ENCODE measurements at regions not wholly inside any gene's neighbourhood (a gene's known extent, or its start where the extent isn't known, plus 50 kb on each side); places are given as distances from the start of the nearest gene placed in this dataset.

- Histone ChIP-seq H3K4me3 (replicated peaks in 1 of 2; ENCODE audit: low read depth in 1 of 2, low read length in 2 of 2) (no peak overlapping the region), H3K27ac (ENCODE audit: low read depth, low read length) (no peak overlapping the region), H3K27me3 (ENCODE audit: insufficient read depth, low read length) (peaks cover 4% of the 10 kb centered on the region; the same call in 1 of the 2 replicates), H3K4me1 (ENCODE audit: control insufficient read depth in 1 of 2, insufficient read depth in 2 of 2, low read length in 2 of 2) (peaks cover 0 to 13% of the 10 kb centered on the region in 2 experiments; a peak in 2 of 4 replicates), H3K36me3 (ENCODE audit: control insufficient read depth in 1 of 2, insufficient read depth in 2 of 2, low read length in 2 of 2) (no peaks in the 10 kb centered on the region), H3K9me2 (ENCODE audit: insufficient read depth) (no peaks in the 10 kb centered on the region), H3K79me2 (ENCODE audit: insufficient read depth, low read length) (no peaks in the 10 kb centered on the region), H4K20me1 (ENCODE audit: insufficient read depth) (no peaks in the 10 kb centered on the region), H3K4me2 (ENCODE audit: low read length) (no peak overlapping the region), H3K9me3 (ENCODE audit: control insufficient read depth in 1 of 2, insufficient read depth in 1 of 2, low read depth in 1 of 2, low read length in 2 of 2) (no peaks in the 10 kb centered on the region), H3K9ac (ENCODE audit: low read length) (no peak overlapping the region), H2AFZ (ENCODE audit: low read depth, low read length, poor library complexity, severe bottlenecking) (no peak overlapping the region)
- BruUV-seq (replicated peaks), result no TSS peak
- intact Hi-C loops (cut with micrococcal nuclease), result no loop called here
- ATAC-seq, result no peak
- POLR2A ChIA-PET, result no interaction called here
- CTCF ChIA-PET, result no interaction called here
- DNase-seq (ENCODE audit: low read depth, low spot score), result no peak
- TF ChIP-seq EGR1 (IDR thresholded peaks at IDR 0.05; ENCODE audit: low read depth) (no peak), ZNF274 (IDR thresholded peaks at IDR 0.05; ENCODE audit: low read depth, low read length) (no peak), ZFX (IDR thresholded peaks at IDR 0.05) (no peak), JUND (IDR thresholded peaks at IDR 0.05) (no peak), CTCF (IDR thresholded peaks at IDR 0.05 in 2 of 3, conservative IDR thresholded peaks at IDR 0.05 in 1 of 3; ENCODE audit: borderline replicate concordance in 1 of 3, insufficient read depth in 1 of 3, low read depth in 2 of 3, low read length in 2 of 3) (no peak), YY1 (IDR thresholded peaks at IDR 0.05; ENCODE audit: extremely low read depth, insufficient replicate concordance, low read depth, low read length) (no peak), POLR2A (IDR thresholded peaks at IDR 0.05; ENCODE audit: borderline replicate concordance, extremely low read depth, insufficient read depth, insufficient read length) (no peak), ZBTB33 (IDR thresholded peaks at IDR 0.05; ENCODE audit: extremely low read depth, insufficient replicate concordance, low read length) (no peak), RAD21 (IDR thresholded peaks at IDR 0.05; ENCODE audit: low read depth) (no peak), REST (IDR thresholded peaks at IDR 0.05; ENCODE audit: low read depth) (no peak), EZH2 (IDR thresholded peaks at IDR 0.05) (no peak)
- RAD21 ChIA-PET (ENCODE audit: low non-redundant PET in 1 of 2, low total read pairs in 2 of 2, uncharacterized antibody in 2 of 2, unreplicated experiment in 2 of 2), result no interaction called here
Measured at GRCh38 chr1:234843946-234844345, 234.0 kb upstream of the IRF2BP2 start.
